ENCODE measurements at regions not wholly inside any gene's neighbourhood (a gene's known extent, or its start where the extent isn't known, plus 50 kb on each side); places are given as distances from the start of the nearest gene placed in this dataset.

GRCh38 chr2:239640676-239641578, 240.1 kb upstream of the HDAC4 start:
- DNase-seq = no peak

- no peak for DNase-seq
These were observed 239.4 kb upstream of the HDAC4 start for GRCh38 chr2:239640210-239640609.

- DNase-seq = no peak
These were observed 238.8 kb upstream of the HDAC4 start for GRCh38 chr2:239639421-239640185.

GRCh38 chr2:239638376-239638775, 237.6 kb upstream of the HDAC4 start:
- DNase-seq = no peak

- no peak for DNase-seq
These were observed 236.0 kb upstream of the HDAC4 start for GRCh38 chr2:239636808-239637207.

- no peak for DNase-seq
These were observed 233.9 kb upstream of the HDAC4 start for GRCh38 chr2:239634769-239635168.

- no peak for DNase-seq
These were observed 229.9 kb upstream of the HDAC4 start for GRCh38 chr2:239630618-239631286.

- DNase-seq = no peak
These were observed 229.3 kb upstream of the HDAC4 start for GRCh38 chr2:239629926-239630617.

GRCh38 chr2:239626961-239627592, 226.3 kb upstream of the HDAC4 start:
- DNase-seq = no peak

- no peak for DNase-seq
These were observed 225.3 kb upstream of the HDAC4 start for GRCh38 chr2:239625971-239626734.

- no peak for DNase-seq
These were observed 224.5 kb upstream of the HDAC4 start for GRCh38 chr2:239625156-239625845.

GRCh38 chr2:239621611-239622010, 220.8 kb upstream of the HDAC4 start:
- DNase-seq = no peak

- DNase-seq = no peak
These were observed 218.5 kb upstream of the HDAC4 start for GRCh38 chr2:239619369-239619768.

- no peak for DNase-seq
These were observed 215.9 kb upstream of the HDAC4 start for GRCh38 chr2:239616729-239617128.

- no peak for DNase-seq
These were observed 211.3 kb upstream of the HDAC4 start for GRCh38 chr2:239612133-239612532.

- DNase-seq = no peak
These were observed 210.5 kb upstream of the HDAC4 start for GRCh38 chr2:239611222-239611795.

GRCh38 chr2:239610457-239611221, 209.8 kb upstream of the HDAC4 start:
- DNase-seq = no peak

- no peak for DNase-seq
These were observed 208.9 kb upstream of the HDAC4 start for GRCh38 chr2:239609607-239610310.

- no peak for DNase-seq
These were observed 208.3 kb upstream of the HDAC4 start for GRCh38 chr2:239609162-239609561.

All from activated T-cell treated with anti-CD3 and anti-CD28 coated beads, Interleukin-2, amount 50 U/mL, for 1 hour (primary cell).